Osteocyte (in vitro differentiated cells): ENCODE measurements at regions not wholly inside any gene's neighbourhood (a gene's known extent, or its start where the extent isn't known, plus 50 kb on each side); places are given as distances from the start of the nearest gene placed in this dataset.

Experiments
- DNase-seq: peaks from one replicate; pipeline ENCODE4 v3.0.0; 2021; ENCODE audit warnings: mixed read lengths; ENCODE audit not compliant: unreplicated experiment; ENCODE audit errors: extremely low spot score
- H3K27ac Mint-ChIP-seq: one replicate; pipeline ENCODE4 v1.8.0; 2021; ENCODE audit warnings: mild to moderate bottlenecking, mixed read lengths; ENCODE audit not compliant: unreplicated experiment
- H3K27me3 Mint-ChIP-seq: one replicate; pipeline ENCODE4 v1.8.0; 2021; ENCODE audit warnings: mixed read lengths; ENCODE audit not compliant: unreplicated experiment
- H3K36me3 Mint-ChIP-seq: one replicate; pipeline ENCODE4 v1.8.0; 2021; ENCODE audit warnings: mixed read lengths; ENCODE audit not compliant: unreplicated experiment
- H3K4me1 Mint-ChIP-seq: one replicate; pipeline ENCODE4 v1.8.0; 2021; ENCODE audit warnings: mixed read lengths; ENCODE audit not compliant: unreplicated experiment
- H3K4me3 Mint-ChIP-seq: one replicate; pipeline ENCODE4 v1.8.0; 2021; ENCODE audit warnings: mild to moderate bottlenecking, moderate library complexity, mixed read lengths; ENCODE audit not compliant: unreplicated experiment
- H3K9me3 Mint-ChIP-seq: one replicate; pipeline ENCODE4 v1.8.0; 2021; ENCODE audit warnings: mixed read lengths; ENCODE audit not compliant: unreplicated experiment
- CTCF ChIP-seq: fragments of 200-600 bp; sonication (generic); IDR thresholded peaks from 2 replicates; pipeline ENCODE4 v1.5.0; 2021; ENCODE audit warnings: antibody characterized with exemption, mild to moderate bottlenecking, moderate library complexity

DNA sequence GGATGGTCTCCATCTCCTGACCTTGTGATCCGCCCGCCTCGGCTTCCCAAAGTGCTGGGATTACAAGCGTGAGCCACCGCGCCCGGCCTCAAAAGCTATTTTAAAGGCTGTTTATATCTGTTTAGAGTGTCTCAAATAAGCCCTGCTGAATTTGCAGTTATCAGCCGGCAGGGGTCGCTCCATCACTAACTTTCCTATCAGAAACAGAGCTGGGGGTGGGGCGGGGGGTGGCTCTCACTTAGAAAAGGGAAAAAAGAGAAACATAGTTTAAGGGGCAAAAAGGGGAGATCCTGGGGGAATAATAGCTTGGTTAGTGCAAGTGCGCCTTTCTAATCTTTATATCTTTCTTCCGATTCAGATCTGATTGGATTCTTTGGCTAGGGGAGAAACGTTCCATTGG lies 450.7 kb downstream of the UBE2NL start:
- TF ChIP-seq CTCF, result no peak
- Mint-ChIP-seq H3K9me3 (peaks cover 37% of the 10 kb centered on the region), H3K4me1 (no peaks in the 10 kb centered on the region), H3K4me3 (no peak overlapping the region), H3K27me3 (no peaks in the 10 kb centered on the region), H3K27ac (no peak overlapping the region), H3K36me3 (no peaks in the 10 kb centered on the region)
- no peak for DNase-seq

DNA sequence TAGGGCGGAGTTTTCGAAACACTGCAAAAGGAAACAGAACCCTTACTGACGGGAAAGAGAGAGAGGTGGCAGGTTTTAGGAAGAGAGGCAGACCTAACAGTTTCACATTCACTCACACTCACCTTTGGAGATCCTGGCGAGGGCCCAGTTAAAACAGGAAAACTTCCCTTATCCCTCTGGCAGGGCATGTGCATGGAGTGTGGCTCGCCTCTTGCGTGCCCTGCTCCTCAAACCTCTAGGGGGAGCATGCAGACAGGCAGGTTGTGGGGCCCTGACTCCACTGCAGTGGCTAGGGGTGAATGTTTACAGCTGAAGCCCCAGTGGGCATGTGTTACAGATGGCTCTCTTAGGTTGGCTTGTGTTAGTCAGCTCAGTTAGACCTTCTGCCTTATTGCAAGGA lies 451.5 kb downstream of the UBE2NL start:
- DNase-seq, result no peak
- no peak overlapping the region for H3K27ac Mint-ChIP-seq
- no peak for TF ChIP-seq CTCF
- H3K27me3 Mint-ChIP-seq, result no peaks in the 10 kb centered on the region
- peaks cover 40% of the 10 kb centered on the region for H3K9me3 Mint-ChIP-seq
- no peaks in the 10 kb centered on the region for H3K4me1 Mint-ChIP-seq
- H3K36me3 Mint-ChIP-seq, result no peaks in the 10 kb centered on the region
- H3K4me3 Mint-ChIP-seq, result no peak overlapping the region

GRCh38 chrX:144379156-144379555 lies 495.3 kb downstream of the UBE2NL start:
- no peak for TF ChIP-seq CTCF
- H3K36me3 Mint-ChIP-seq, result no peaks in the 10 kb centered on the region
- DNase-seq, result no peak
- H3K27ac Mint-ChIP-seq, result no peak overlapping the region
- no peaks in the 10 kb centered on the region for H3K27me3 Mint-ChIP-seq
- no peaks in the 10 kb centered on the region for H3K4me1 Mint-ChIP-seq
- peaks cover 49% of the 10 kb centered on the region for H3K9me3 Mint-ChIP-seq
- H3K4me3 Mint-ChIP-seq, result no peak overlapping the region

DNA sequence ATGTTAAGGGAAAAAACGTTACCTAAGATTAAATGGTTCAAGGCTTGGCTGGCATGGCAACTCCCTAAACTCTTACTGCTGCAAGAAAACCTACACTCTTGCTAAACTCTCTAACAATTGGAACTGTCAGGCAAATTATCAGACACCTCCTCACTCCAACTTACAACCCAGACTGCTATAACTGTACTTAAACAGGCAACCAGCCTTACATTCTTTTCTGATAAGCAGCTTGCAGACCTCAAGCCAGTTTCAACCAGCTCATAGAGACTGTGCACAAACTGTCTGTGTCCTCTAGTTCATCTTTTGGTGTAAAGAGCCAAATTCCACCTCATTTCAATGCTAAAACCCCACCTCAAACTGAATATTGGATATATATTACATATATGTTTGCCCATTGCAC lies 504.9 kb downstream of the UBE2NL start:
- Mint-ChIP-seq H3K4me3 (no peak overlapping the region), H3K27me3 (no peaks in the 10 kb centered on the region), H3K4me1 (no peaks in the 10 kb centered on the region), H3K9me3 (peaks cover 14% of the 10 kb centered on the region), H3K27ac (no peak overlapping the region), H3K36me3 (no peaks in the 10 kb centered on the region)
- no peak for DNase-seq
- TF ChIP-seq CTCF, result no peak
